ENCODE measurements at regions not wholly inside any gene's neighbourhood (a gene's known extent, or its start where the extent isn't known, plus 50 kb on each side); places are given as distances from the start of the nearest gene placed in this dataset.

DNA sequence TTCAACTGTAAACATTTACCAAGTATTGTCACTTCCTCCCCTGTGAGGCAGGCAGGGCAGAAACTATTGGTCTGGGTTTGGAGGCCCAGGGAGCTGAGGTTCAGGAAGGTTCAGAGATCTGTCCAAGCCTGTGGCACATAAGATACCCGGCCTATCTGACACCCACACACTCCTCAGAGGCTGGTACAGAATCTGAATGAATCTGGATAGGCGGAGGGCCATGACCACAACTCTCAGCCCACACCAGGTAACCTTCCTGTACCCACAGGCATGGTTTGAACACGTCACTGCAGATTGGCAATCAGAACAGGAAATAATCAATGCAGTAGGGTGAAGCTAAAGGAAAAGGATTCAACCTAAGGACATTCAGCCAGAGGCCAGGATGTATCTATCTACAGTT lies 92.8 kb upstream of the TMCC3 start:
- no peaks in the 10 kb centered on the region for H3K4me1 ChIP-seq
- WGBS, 2 donors = 81 to 87% methylated on average over 3 of the region's 3 CpGs
- no peaks in the 10 kb centered on the region for H3K9me3 ChIP-seq
- no peak overlapping the region for H3K27ac ChIP-seq
- H3K36me3 ChIP-seq (ENCODE audit: low read depth, missing control alignments) = no peaks in the 10 kb centered on the region
- TF ChIP-seq, protein P1, sequence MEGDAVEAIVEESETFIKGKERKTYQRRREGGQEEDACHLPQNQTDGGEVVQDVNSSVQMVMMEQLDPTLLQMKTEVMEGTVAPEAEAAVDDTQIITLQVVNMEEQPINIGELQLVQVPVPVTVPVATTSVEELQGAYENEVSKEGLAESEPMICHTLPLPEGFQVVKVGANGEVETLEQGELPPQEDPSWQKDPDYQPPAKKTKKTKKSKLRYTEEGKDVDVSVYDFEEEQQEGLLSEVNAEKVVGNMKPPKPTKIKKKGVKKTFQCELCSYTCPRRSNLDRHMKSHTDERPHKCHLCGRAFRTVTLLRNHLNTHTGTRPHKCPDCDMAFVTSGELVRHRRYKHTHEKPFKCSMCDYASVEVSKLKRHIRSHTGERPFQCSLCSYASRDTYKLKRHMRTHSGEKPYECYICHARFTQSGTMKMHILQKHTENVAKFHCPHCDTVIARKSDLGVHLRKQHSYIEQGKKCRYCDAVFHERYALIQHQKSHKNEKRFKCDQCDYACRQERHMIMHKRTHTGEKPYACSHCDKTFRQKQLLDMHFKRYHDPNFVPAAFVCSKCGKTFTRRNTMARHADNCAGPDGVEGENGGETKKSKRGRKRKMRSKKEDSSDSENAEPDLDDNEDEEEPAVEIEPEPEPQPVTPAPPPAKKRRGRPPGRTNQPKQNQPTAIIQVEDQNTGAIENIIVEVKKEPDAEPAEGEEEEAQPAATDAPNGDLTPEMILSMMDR (IDR thresholded peaks at IDR 0.05) = no peak
- TF ChIP-seq POLR2A (IDR thresholded peaks at IDR 0.05) = no peak
- no peak overlapping the region for H3K4me3 ChIP-seq
- no peaks in the 10 kb centered on the region for H3K27me3 ChIP-seq
- DNase-seq = no peak
- intact Hi-C loops (cut with DNase I; ENCODE audit: low total_unique reads) = no loop called here

DNA sequence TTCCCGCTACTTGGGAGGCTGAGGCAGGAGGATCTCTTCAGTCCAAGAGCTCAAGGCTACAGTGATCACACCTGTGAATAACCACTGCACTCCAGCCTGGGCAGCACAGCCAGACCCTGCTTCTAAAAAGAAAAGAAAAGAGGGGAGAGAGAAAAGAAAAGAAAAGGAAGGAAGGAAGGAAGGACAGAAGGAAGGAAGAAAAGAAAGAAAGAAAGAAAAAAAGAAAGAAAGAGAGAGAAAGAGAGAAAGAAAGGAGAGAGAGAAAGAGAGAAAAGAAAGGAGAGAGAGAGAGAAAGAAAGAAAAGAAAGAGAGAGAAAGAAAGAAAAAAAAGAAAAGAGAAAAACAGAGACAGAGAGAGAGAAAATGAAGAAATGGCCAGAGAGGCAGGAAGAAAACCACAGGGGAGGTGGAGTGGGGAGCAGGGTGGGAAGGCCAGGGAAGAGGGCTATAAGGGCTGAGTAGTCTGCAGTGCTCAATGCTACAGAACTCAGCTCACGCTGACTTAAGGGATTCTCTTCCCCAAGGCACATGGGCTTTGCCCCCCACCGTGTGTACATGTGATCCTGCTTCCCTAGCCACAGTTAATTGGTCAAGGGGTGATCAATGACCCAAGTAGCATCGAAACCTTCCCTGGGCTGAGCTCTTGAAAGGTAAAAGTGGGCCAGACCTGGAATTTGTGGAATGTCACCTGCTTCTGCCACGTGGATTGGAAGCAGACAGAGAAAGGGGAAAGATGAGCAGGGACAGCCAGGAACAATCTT lies 90.4 kb upstream of the TMCC3 start:
- no peak overlapping the region for H3K4me3 ChIP-seq
- no peaks in the 10 kb centered on the region for H3K9me3 ChIP-seq
- no peak for DNase-seq
- no peaks in the 10 kb centered on the region for H3K4me1 ChIP-seq
- intact Hi-C loops (cut with DNase I; ENCODE audit: low total_unique reads) = no loop called here
- H3K27me3 ChIP-seq = no peaks in the 10 kb centered on the region
- H3K27ac ChIP-seq = no peak overlapping the region
- WGBS, 2 donors = 64 to 77% methylated on average over 5 of the region's 5 CpGs
- TF ChIP-seq, protein P1 (IDR thresholded peaks at IDR 0.05) = no peak
- TF ChIP-seq POLR2A (IDR thresholded peaks at IDR 0.05) = no peak
- H3K36me3 ChIP-seq (ENCODE audit: low read depth, missing control alignments) = no peaks in the 10 kb centered on the region

DNA sequence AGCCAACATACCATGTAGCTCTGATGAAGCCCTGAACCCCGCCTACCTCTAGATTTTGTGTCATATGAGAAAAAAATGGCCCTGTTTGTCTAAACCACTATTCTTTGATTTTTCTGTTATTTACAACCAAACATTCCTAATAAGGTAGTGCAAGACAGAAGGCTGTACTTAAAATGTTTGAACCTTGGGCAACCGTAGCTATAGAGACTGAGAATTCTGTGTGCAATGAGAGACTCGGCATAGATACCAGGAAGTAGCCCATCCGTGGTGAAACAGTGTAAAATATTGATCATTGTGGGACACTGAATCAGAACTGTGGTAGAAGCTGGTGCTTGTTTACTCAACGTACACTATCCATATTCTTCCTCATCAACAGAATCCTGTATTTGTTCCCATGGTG lies 86.5 kb upstream of the TMCC3 start:
- H3K4me1 ChIP-seq = peaks cover 7% of the 10 kb centered on the region
- no peaks in the 10 kb centered on the region for H3K36me3 ChIP-seq (ENCODE audit: low read depth, missing control alignments)
- intact Hi-C loops (cut with DNase I; ENCODE audit: low total_unique reads) = no loop called here
- no peaks in the 10 kb centered on the region for H3K27me3 ChIP-seq
- WGBS, 2 donors = 93 to 94% methylated on average over 5 of the region's 5 CpGs
- no peak overlapping the region for H3K27ac ChIP-seq
- no peaks in the 10 kb centered on the region for H3K9me3 ChIP-seq
- no peak for DNase-seq
- TF ChIP-seq, protein P1 (IDR thresholded peaks at IDR 0.05) = no peak
- no peak for TF ChIP-seq POLR2A (IDR thresholded peaks at IDR 0.05)
- no peak overlapping the region for H3K4me3 ChIP-seq

DNA sequence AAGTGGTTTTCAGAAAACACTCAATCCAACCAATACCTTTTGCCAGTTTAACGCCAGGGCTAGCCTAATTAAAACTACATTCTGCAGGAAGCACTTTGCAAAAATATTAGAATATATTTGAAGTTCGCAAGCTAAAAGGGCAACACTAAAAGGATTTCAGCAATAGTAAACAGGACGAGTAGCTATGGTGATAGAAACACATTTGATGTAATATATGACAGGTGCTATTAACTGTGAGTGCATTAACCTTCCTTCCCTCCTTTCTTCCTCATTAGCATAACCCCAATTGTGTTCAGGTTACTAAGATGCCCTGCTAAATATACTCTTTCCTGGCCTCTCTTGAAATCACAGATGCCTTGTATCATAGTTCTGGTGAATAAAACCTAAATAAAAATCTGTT lies 85.6 kb upstream of the TMCC3 start:
- intact Hi-C loops (cut with DNase I; ENCODE audit: low total_unique reads) = no loop called here
- H3K27me3 ChIP-seq = no peaks in the 10 kb centered on the region
- H3K9me3 ChIP-seq = no peaks in the 10 kb centered on the region
- no peaks in the 10 kb centered on the region for H3K36me3 ChIP-seq (ENCODE audit: low read depth, missing control alignments)
- DNase-seq = no peak
- TF ChIP-seq POLR2A (IDR thresholded peaks at IDR 0.05) = no peak
- TF ChIP-seq, protein P1 (IDR thresholded peaks at IDR 0.05) = no peak
- H3K4me1 ChIP-seq = peaks cover 13% of the 10 kb centered on the region
- H3K27ac ChIP-seq = no peak overlapping the region
- WGBS, 2 donors = 84 to 96% methylated on average over 3 of the region's 3 CpGs
- no peak overlapping the region for H3K4me3 ChIP-seq

DNA sequence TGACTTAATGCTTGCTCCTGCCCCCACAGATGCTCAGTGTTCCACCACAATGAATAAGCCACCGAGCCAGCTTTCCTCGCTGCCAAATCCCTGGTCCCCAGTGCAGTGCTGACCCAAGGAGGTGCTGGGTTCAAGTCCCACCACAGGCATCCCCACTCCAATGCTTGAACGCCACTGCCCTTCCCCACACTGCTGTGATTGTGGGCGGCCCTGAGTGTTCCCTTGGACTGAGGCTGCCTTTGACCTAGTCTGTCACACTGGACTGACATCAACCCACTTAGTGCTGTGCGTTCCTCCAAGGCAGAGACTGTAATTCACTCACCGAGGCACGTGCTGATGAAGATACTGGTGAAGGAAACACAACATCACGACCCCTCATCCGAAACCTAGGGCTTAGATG lies 83.4 kb upstream of the TMCC3 start:
- no peak overlapping the region for H3K4me3 ChIP-seq
- no peaks in the 10 kb centered on the region for H3K9me3 ChIP-seq
- intact Hi-C loops (cut with DNase I; ENCODE audit: low total_unique reads) = no loop called here
- H3K27me3 ChIP-seq = no peaks in the 10 kb centered on the region
- peaks cover 13% of the 10 kb centered on the region for H3K4me1 ChIP-seq
- 92 to 93% methylated on average over 9 of the region's 9 CpGs for WGBS, 2 donors
- no peak for DNase-seq
- no peak overlapping the region for H3K27ac ChIP-seq
- no peaks in the 10 kb centered on the region for H3K36me3 ChIP-seq (ENCODE audit: low read depth, missing control alignments)
- no peak for TF ChIP-seq POLR2A (IDR thresholded peaks at IDR 0.05)
- TF ChIP-seq, protein P1 (IDR thresholded peaks at IDR 0.05) = no peak

Measured in testis (tissue), 2 donors.